HTR-8/SVneo (cell line): ENCODE measurements at regions not wholly inside any gene's neighbourhood (a gene's known extent, or its start where the extent isn't known, plus 50 kb on each side); places are given as distances from the start of the nearest gene placed in this dataset.
"Not testable (repeated sequence)": the region's sequence is repeated elsewhere in the genome, so short reads cannot be mapped to it uniquely, and the experiment has no call there.

Experiments
- DNase-seq: peaks from one replicate; pipeline ENCODE4 v3.0.0; 2011; ENCODE audit warnings: low spot score, mixed read lengths; ENCODE audit not compliant: insufficient read length
- FAIRE-seq: peaks from 2 replicates; lab custom pipeline; 2011; peaks lifted over from hg19 to GRCh38; lab: Jason Lieb, UNC

DNA sequence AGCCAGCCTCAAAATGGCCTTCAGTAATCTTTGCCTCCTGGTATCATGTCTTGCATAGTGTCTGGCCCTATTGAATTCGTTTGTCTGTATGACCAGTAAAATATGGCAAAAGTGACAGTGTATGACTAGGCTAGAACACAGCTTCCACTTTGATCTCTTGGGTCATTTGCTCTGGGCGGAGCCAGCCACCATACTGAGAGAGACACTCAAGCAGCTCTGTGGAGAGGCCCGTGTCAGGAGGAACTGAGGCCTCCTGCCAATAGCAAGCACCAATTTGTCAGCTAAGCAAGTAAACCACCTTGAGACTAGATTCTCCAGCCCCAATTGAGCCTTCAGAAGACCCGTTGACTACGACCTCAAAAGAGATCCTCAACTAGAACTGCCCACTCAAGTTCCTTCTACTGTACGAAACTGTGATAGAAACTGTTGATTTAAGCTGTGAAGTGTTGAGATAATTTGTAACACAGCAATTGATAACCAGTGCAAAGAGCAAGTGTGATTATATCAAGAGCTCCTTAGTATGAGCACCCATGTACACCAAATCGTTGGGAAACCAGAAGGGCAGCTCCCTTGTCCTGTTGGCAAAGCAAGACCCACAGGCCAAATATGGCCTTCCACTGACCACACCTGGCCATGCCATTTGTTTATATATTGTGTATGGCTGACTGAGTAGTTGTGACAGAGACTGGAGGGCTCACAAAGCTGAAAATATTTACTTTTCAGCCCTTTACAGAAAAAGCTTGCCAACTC is 52.7 kb upstream of the SERBP1 start:
- no peak for FAIRE-seq
- DNase-seq: no peak

DNA sequence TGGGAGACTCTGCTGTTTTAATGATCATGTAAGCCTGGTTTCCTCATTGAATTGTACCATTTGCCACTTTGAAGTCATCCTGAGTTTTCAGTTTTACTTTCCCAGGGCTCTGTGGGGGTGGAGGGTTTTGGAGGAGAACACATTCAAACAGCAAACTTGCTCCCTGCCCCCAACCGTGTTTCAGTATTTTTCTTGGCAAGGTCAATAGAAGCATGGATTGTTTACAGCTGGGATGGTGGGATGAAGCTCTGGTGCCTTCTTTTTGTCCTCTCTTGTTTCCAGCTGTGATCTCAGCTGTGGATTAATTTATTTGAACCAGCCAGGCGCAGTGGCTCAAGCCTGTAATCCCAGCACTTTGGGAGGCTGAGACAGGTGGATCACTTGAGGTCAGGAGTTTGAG is 54.3 kb upstream of the SERBP1 start:
- FAIRE-seq (no peak), DNase-seq (no peak)

DNA sequence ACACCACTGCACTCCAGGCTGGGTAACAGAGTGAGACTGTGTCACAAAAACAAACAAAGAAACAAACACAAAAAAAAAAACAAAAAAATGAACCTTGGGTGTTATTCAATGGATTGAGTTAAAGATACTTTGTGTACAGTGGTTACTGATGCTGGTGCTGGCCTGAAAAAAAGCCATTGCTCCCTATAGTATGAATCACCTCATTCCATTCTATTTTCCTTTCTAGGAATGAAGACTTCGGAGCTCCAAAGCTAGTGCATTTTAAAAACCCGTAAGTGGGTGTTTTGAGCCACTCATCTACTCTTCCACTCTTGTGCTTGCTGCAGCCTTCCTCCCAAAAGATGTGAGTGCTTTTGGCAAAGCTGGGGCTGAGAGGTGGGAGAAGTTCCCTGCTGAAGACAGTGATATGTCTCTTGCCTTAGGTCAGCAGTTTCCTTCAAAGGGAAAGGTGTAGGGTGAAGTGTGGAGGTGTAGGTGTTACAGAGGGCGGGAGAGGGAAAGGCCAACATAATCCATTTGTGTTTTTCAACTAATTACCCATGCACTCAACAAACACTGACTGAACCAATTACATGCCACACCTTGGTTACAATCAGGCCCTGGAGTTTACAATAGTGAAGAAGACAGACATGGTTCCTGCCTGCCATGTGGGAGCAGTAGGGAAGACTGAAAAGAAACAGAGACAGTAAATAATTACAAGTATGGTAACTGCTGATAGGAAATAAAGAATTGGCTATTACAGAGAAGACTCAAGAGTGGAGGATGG is 55.0 kb upstream of the SERBP1 start:
- FAIRE-seq (no peak), DNase-seq (no peak)

DNA sequence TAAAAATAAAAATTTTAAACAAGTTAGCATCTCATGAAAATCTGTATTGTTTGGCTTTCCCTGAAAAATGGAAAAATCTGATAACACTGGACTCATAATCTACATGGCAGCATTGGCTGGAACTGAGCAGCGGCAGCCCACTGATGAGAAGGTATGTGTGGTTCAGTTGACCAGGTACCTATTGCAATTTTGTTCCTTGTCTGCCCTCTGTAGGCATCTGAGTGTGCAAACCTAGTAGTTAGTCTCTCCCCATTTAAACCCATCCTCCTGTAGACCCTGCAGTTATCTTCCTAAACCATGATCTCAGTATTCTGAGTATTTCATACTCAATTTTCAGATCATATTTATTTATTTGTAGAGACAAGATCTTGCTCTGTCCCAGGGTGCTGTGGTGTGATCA is 59.4 kb upstream of the SERBP1 start:
- DNase-seq (peak; percentile 27), FAIRE-seq (no peak)

DNA sequence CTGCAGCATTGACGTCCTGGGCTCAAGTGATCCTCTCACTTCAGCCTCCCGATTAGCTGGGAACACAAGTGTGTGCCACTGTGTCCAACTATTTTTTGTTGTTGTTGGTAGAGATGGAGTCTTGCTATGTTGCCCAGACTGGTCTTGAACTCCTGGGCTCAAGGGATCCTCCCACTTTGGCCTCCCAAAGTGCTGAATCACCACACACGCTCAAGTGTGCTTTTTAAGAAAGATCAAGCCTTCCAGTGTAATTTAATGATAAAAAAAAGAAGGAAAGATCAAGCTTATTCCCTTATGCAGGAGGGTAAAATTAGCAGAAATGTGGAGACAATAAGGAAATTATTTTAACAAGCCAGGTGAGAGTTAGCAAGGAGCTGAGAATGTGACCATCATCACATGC is 61.1 kb upstream of the SERBP1 start:
- DNase-seq: no peak
- no peak for FAIRE-seq

DNA sequence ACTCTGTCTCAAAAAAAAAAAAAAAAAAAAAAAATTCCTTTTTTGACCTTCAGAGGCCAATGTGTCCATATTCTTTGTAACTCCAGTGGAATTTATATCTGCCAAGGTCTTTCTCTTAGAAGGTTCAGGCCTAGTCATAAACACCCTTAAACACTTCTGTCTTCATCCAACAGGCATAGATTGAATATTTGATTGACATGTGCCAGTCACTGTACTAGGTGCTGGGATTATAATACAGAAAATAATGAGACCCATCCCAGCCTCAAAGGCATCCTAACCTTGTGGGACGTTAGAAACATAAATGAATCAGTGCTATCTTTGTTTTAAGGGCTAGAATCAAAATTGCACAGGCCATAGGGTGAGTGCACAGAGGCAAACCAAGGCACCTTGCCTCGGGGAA is 62.9 kb upstream of the SERBP1 start:
- FAIRE-seq: no peak

DNA sequence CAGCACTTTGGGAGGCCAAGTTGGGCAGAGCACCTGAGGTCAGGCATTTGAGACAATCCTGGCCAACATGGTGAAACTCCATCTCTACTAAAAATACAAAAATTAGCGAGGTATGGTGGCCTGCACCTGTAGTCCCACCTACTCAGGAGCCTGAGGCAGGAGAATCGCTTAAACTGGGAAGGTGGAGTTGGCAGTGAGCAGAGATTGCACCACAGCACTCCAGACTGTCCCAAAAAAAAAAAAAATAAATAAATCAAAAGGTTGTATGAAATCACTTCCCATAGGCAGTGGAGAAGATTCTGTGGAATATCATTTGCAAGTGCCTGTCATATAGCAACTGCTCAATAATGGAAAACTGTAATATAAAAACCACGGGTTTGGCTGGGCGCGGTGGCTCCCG is 65.1 kb upstream of the SERBP1 start:
- no peak for DNase-seq
- no peak for FAIRE-seq

More for the DNA sequence above, 62.9 kb upstream of the SERBP1 start:
- no peak for DNase-seq

DNA sequence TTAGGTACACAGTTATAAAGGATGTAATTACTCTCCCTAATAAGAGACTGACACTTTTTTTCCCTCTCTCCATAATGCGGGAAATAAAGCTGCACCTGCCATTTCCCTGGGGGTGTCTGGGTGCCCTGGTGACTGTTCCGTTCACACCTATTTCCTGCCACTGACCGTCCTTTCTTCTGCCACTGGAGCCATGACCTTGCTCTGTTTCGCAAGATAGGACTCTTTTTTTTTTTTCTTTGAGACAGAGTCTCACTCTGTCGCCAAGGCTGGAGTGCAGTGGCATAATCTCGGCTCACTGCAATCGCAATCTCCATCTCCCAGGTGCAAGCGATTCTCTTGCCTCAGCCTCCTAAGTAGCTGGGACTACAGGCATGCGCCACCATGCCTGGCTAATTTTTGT is 66.1 kb upstream of the SERBP1 start:
- DNase-seq (no peak), FAIRE-seq (no peak)

DNA sequence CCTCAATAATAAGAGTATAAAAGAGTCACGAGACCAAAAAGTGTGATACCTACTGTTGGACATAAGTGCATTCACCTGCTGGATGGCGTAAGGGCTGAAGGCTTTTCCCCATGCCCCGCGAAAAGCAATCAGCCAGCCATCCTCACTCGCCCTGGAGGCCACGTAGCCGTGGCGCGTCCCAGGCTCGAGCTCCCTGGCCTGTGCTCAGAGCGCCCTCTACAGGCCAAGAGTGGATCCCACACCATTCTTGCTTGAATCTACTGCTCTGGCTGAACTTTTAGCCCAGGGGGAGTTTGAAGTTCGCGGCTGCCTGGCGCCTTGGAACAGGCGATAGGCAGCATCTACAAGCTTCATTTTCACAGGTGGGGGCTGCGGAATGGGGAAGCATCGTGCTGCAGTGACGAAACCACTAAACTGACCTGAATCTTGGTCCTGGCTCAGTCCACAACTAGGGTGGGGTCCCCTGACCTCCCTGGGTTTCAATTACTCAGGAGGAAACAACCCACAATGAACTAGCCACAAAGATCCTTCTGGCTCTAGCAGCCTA is 70.3 kb upstream of the SERBP1 start:
- FAIRE-seq (peak; percentile 98), DNase-seq (peak; percentile 85)

DNA sequence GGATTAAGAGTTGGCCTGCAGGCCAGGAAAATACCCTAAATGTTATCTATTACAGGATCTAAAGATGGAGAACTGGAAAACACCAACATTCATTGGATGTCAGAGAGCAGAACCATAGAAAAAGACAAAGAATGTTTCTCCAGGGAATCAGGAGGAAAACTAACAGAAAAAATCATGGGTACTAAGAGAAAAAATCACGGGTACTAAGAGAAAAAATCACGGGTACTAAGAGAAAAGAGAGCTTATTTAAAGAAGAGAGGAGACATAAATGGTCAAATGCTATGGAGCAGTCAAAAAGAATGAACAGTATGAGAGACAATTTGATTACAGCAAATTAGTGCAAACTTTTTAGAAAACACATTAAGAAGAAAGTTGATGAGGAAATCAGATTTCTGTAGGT is 73.8 kb upstream of the SERBP1 start:
- FAIRE-seq (no peak), DNase-seq (no peak)

DNA sequence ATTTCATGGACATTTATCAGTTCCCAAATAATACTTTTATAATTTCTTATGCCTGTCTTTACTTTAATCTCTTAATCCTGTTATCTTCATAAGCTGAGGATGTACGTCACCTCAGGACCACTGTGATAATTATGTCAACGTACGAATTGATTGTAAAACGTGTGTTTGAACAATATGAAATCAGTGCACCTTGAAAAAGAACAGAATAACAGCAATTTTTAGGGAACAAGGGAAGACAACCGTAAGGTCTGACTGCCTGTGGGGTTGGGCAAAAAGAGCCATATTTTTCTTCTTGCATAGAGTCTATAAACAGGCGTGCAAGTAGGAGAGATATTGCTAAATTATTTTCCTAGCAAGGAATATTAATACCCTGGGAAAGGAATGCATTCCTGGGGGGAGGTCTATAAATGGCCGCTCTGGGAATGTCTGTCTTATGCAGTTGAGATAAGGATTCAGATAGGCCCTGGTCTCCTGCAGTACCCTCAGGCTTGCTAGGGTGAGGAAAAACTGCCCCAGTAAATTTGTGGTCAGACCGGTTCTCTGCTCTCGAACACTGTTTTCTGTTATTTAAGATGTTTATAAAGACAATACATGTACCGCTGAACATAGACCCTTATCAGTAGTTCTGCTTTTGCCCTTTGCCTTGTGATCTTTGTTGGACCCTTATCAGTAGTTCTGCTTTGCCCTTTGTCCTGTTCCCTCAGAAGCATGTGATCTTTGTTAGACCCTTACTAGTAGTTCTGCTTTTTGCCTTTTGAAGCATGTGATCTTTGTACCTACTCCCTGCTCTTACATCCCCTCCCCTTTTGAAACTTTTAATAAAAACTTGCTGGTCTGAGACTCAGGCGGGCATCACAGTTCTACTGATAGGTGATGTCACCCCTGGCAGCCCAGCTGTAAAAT is 83.4 kb upstream of the SERBP1 start:
- FAIRE-seq, DNase-seq: not testable (repeated sequence)

DNA sequence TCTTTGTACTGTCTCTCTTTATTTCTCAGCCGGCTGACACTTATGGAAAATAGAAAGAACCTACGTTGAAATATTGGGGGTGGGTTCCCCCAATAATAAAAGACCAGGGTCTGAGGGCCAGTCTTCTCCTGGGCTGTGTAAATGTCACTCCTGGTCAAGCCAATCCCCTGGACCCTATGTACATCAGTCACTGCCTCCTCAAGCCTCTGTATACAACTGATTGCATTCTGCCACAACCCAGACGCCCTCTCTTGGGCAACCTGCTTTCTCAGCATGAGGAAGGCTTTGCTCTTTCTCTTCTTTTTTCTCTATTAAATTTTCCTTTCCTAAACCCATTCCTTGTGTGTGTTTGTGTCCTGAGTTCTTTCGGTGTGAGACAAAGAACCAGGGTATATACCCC is 84.1 kb upstream of the SERBP1 start:
- no peak for FAIRE-seq
- DNase-seq: no peak

DNA sequence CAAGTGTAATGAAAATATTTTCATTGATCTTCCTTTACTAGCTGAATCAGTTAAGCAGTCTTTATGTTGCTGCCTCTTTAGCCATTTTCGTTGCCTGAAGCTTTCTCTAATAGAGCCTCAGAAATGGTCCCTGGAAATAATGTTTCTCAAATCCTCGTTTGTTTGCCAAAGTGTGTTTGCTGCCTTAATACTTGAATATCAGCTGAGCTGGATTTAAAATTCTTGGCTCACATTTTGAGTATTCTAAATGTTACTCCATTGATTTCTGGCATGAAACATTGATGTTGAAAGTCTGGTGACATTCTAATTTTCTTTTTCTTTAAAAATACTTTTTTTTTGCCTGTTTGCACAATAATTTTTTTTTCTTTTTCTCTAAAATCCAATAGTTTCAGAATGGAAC is 84.6 kb upstream of the SERBP1 start:
- no peak for FAIRE-seq
- no peak for DNase-seq

DNA sequence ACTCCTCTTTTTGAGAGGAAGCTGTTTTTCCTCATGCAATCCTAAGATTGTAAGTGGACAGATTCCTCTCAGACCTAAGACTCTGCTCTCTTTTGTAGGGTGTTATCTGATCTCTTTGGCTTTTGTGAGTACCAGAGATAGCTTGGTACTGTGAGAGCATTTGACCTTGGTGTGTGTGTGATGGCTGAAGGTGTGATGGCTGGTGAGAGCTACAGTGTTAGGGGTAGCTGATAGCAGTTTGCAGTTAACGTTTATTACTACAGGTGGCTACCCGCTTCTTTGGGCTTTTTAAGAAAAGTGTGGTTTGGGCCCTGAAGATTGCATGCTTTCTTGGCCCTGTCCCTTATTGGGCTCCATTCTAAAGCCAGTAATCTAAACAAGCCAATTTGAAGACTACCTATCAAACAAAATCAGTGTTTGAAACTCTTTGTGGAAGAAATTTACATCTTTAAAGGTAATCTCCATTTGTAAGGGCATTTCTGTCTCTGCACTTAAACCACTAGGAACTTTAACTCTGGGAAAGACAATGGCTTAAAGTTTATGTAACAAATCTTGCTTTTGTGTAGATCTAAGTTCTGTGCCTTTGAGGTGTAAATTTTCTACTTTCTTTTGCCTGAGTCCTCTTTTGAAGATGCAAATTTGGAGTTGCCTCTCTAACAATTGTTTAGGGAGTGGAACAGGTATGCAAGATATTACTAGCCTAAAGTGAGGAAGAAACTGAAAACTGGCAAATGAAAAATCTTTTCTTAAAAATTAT is 85.3 kb upstream of the SERBP1 start:
- DNase-seq (no peak), FAIRE-seq (no peak)

DNA sequence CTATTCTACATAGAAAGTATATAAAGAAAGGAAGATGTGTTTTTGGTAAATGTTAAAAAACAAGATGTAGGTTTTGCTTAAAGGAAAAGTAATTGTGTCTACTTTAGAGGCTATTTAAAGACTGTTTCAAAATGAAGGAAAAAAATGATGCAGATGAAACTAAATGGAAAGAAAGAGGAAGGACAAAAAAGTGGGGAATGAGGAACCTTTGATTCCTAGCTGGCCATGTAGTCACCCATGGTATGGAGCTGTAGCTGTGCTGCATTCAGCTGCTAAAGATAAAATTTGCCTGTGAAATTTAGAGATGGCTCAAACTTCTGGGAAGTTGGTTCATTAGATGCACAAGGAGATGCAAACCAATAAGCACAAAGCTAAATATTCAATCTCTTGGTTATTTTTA is 86.8 kb upstream of the SERBP1 start:
- DNase-seq (no peak), FAIRE-seq (no peak)

DNA sequence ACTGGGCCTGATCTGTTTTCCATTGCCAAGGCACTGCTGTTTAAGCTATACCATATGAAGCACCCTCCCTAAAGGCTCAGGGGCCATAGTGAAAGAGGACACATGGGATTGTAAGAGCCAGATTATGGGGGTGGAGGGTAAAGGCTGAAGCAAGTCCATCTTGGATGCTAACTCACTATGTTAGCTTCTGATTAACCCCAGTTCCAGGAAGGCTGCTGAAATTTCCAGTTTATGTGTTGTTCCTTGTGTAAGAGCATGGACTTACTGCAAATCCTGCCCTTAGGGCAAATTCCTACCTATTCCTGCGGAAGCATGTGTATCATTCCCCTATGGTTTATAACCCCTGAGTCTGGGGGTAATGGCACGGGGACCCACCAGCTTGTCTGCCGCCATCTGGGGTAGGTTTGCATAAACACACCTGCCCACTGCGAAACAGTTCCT is 91.8 kb upstream of the SERBP1 start:
- FAIRE-seq (no peak), DNase-seq (no peak)

DNA sequence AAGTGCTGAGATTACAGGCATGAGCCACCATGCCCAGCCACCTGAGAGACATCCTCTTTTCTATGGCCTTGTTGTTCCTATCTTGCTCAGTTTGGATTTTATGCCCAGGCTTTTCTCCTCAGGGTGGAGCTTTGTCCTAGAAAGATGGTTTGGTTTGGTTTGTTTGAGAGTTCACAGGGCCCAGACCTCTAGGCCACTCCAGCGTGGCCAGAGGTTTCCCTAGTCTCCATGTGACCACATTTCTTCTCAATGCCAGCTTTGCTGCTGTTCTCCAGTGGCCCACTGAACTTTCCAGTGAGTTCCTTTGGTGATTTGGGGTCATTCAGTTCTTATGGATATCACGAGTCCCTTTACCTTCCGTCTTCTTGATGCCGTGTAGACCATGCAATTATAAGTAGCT is 92.6 kb upstream of the SERBP1 start:
- FAIRE-seq (no peak), DNase-seq (no peak)

DNA sequence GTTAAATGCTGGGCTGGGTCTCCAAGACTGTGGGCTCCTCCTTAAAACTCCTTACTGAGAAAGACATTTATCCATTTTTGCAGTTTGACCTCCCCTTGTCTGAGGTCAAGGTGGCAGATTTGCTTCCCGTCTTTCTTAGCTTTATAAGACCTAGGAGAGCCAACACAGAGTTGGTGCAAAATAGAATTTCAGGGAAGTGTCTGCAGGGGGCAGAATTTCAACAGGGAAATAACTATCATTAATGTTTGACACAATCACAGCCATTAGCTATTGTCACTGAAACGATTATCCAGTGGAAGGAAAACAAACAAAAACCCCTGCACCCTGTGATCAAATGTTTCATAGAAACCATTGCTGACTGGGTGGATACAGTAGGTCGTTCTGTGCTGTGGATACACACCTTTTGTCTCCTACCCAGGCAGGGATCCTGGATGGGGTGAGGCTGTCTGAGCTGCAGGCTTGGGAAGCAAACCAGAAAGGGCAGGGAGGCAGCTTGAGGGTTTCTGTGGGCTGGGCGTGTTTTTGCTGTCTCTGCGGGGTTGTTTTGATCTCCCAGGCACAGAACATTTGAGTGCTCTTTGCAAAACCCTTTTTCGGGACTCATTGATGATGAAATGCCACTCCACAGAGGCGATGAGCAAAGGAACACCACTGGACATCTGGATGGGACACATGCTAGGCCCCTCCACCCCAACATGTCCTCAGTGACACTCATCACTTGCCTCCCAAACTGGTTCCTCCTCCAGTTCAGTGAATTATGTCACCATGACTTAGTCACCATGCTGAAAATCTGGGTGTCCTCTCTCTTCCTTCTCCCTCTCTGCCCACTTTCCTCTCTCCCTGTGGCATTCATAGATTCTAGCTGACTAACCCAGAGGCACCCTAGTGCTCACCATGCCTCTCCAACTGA is 94.2 kb upstream of the SERBP1 start:
- FAIRE-seq: no peak
- no peak for DNase-seq
